ENCODE measurements at regions not wholly inside any gene's neighbourhood (a gene's known extent, or its start where the extent isn't known, plus 50 kb on each side); places are given as distances from the start of the nearest gene placed in this dataset.

- no peaks in the 10 kb centered on the region for H3K36me3 ChIP-seq (ENCODE audit: insufficient read depth, low read length)
- no peak overlapping the region for H2AFZ ChIP-seq (ENCODE audit: low read depth, low read length)
- no peak overlapping the region for H3K27ac ChIP-seq (ENCODE audit: low read length)
- H3K9me3 ChIP-seq (ENCODE audit: low read length), result no peaks in the 10 kb centered on the region
- H3K9me2 ChIP-seq (ENCODE audit: insufficient read depth, low read length), result no peaks in the 10 kb centered on the region
- no peaks in the 10 kb centered on the region for H4K20me1 ChIP-seq (ENCODE audit: insufficient read depth)
- H3K4me3 ChIP-seq (ENCODE audit: low read length), result no peak overlapping the region
- H3F3A ChIP-seq (ENCODE audit: insufficient read depth, low read length, poor library complexity, severe bottlenecking), result no peaks in the 10 kb centered on the region
- H3K27me3 ChIP-seq (ENCODE audit: insufficient read depth, low read depth, low read length), result no peaks in the 10 kb centered on the region
- H3K9ac ChIP-seq (ENCODE audit: low read length), result no peak overlapping the region
- H3K79me2 ChIP-seq (replicated peaks; ENCODE audit: insufficient read depth, low read length), result no peaks in the 10 kb centered on the region
- TF ChIP-seq EZH2 (IDR thresholded peaks at IDR 0.05; ENCODE audit: borderline replicate concordance, insufficient read depth, low read length, poor library complexity, severe bottlenecking) (no peak), TAF1 (IDR thresholded peaks at IDR 0.05; ENCODE audit: low read depth) (no peak), REST (IDR thresholded peaks at IDR 0.05; ENCODE audit: borderline replicate concordance) (no peak), RAD21 (conservative IDR thresholded peaks at IDR 0.05) (no peak), SMC3 (conservative IDR thresholded peaks at IDR 0.05; ENCODE audit: poor library complexity) (no peak), POLR2AphosphoS5 (IDR thresholded peaks at IDR 0.05) (no peak), CTCF (IDR thresholded peaks at IDR 0.05; ENCODE audit: poor library complexity, severe bottlenecking) (no peak), MXI1 (conservative IDR thresholded peaks at IDR 0.05; ENCODE audit: poor library complexity, severe bottlenecking) (no peak), EP300 (conservative IDR thresholded peaks at IDR 0.05; ENCODE audit: poor library complexity, severe bottlenecking) (no peak)
- no peak overlapping the region for H3K4me2 ChIP-seq (ENCODE audit: low read length)
These were observed 87.1 kb downstream of the C1QL2 start for GRCh38 chr2:119071476-119071875.

DNA sequence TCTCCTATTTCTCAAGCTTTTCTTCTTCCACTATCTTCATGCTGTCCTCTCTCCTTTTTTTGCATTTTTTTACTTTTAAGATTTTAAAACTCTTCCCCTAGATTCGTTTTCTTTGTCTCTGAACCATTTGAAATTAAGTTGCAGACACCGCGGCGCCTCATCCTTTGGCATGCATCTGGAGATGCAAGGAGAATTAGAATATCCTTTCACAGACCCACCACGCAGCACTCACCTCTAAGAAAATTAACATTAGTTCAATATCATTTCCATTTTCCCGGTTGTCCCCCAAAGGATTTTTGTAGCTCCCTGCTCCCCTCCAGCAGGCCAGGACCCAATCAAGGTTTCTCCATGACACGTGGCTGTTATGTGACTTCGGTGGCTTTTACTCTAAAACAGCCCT is 88.8 kb downstream of the C1QL2 start:
- no peaks in the 10 kb centered on the region for H3K9me3 ChIP-seq (ENCODE audit: low read length)
- H3K4me3 ChIP-seq (ENCODE audit: low read length), result no peak overlapping the region
- no peak overlapping the region for H3K27ac ChIP-seq (ENCODE audit: low read length)
- TF ChIP-seq TAF1 (IDR thresholded peaks at IDR 0.05; ENCODE audit: low read depth) (no peak), EZH2 (IDR thresholded peaks at IDR 0.05; ENCODE audit: borderline replicate concordance, insufficient read depth, low read length, poor library complexity, severe bottlenecking) (no peak), REST (IDR thresholded peaks at IDR 0.05; ENCODE audit: borderline replicate concordance) (no peak), EP300 (conservative IDR thresholded peaks at IDR 0.05; ENCODE audit: poor library complexity, severe bottlenecking) (no peak), CTCF (IDR thresholded peaks at IDR 0.05; ENCODE audit: poor library complexity, severe bottlenecking) (no peak), SMC3 (conservative IDR thresholded peaks at IDR 0.05; ENCODE audit: poor library complexity) (no peak), RAD21 (conservative IDR thresholded peaks at IDR 0.05) (no peak), MXI1 (conservative IDR thresholded peaks at IDR 0.05; ENCODE audit: poor library complexity, severe bottlenecking) (no peak)
- H3K79me2 ChIP-seq (replicated peaks; ENCODE audit: insufficient read depth, low read length), result no peaks in the 10 kb centered on the region
- no peaks in the 10 kb centered on the region for H3F3A ChIP-seq (ENCODE audit: insufficient read depth, low read length, poor library complexity, severe bottlenecking)
- H3K9me2 ChIP-seq (ENCODE audit: insufficient read depth, low read length), result no peaks in the 10 kb centered on the region
- H2AFZ ChIP-seq (ENCODE audit: low read depth, low read length), result no peak overlapping the region
- H3K36me3 ChIP-seq (ENCODE audit: insufficient read depth, low read length), result no peaks in the 10 kb centered on the region
- no peaks in the 10 kb centered on the region for H3K27me3 ChIP-seq (ENCODE audit: insufficient read depth, low read depth, low read length)
- H3K9ac ChIP-seq (ENCODE audit: low read length), result no peak overlapping the region
- H4K20me1 ChIP-seq (ENCODE audit: insufficient read depth), result no peaks in the 10 kb centered on the region
- H3K4me2 ChIP-seq (ENCODE audit: low read length), result no peak overlapping the region
